G401.6 (cell line): ENCODE measurements at regions not wholly inside any gene's neighbourhood (a gene's known extent, or its start where the extent isn't known, plus 50 kb on each side); places are given as distances from the start of the nearest gene placed in this dataset.

ENCODE experiments used
- FAIRE-seq: peaks from 2 replicates; lab custom pipeline; 2012; peaks lifted over from hg19 to GRCh38; lab: Jason Lieb, UNC

DNA sequence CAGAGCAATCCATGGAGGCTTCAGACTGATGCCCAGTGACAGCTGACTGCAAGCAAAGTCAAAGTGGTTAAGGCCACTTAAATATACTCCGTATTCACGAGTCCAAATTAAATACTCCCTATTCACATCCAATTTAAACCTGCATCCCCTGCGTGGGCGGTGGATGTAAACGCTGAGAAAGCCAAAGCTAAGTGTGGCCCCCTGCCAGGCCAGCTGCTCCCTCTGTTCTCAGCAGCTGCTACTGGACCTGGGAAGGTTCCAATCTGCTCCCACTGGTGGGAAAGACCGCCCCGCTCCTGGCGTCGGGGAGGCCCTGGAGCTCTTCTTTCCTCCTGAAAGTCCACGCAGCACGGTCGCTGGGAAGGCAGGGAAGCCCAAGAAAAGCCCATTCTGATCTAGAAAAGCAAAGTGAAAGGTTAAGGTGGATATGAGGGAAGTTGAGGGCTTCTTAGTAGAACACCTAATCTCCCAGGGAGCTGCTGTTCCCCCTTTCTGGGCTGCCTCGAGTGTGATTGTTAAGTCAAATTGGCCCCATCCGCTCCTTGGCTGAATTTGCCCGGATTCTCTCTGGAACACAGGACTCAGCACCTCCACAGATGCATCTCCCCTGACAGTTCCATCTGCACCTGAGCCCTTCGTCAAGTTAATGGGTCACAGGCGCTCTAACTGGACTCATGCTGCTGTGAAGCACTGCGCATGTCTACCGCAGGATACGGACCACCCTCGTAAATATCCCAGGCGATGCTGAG, 205.5 kb downstream of the USP12 start:
- no peak for FAIRE-seq

DNA sequence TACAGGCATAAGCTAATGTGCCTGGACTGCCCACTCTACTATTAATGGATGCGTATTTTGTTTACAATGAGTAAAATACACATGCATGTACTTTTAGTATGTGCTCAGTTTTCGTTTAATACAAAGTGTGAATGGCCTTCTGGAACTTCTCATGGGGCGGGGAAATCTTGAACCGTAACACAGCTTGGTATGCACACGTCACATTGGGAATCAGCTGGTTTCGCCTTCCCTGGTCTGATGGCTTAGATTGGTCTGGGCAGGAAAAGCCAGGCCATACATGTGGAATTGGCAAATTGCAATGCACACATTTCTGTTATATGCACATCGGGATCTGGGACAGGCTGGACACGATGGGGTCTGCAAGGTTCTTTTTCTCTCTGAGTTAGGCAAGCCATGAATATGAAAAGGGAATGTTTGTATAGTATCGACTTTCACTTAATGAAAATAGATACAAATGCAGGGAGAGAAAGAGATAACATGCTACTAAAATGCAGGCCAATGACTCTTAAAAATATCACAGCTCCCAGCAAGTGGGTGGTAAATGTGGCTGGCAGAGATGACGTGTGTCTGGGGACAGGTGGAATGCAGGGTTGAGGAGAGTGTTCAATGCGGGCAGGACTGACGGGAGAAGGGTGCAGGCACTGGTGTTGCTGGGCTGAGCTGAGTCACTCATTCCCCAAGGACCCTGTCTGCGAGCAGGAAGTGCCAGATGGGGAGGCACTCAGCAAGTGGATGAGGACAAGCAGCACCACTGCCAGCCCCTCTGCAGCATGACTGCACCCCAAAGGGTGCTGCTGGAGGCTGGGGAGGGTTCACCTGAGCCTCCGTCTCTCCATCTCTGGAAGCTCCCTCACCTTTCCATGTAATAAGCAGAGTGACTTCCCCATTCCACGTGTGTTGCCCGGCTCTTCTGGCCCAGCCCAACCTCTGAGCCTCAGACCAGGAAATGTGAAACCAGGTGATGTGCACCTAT, 204.0 kb upstream of the GPR12 start:
- no peak for FAIRE-seq

DNA sequence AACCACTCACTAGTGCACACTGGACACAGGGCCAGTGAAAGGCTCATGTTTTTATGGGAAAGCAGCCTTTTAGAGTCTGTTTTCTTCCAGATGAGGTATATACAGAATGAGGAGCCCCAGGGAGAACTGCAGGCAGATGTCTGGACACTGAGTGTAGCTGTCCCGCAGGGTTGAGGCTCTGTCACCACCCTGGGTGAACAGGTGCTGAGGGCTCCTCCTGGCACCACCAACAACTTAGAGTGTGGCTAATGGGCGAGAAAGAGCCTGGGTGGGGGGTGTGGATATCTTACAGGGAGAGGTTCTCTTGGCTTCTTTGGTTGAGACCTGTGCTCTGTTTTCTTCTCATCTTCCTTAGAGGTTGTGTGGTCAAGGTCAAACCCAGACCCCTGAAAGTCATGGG, 202.1 kb upstream of the GPR12 start:
- no peak for FAIRE-seq

DNA sequence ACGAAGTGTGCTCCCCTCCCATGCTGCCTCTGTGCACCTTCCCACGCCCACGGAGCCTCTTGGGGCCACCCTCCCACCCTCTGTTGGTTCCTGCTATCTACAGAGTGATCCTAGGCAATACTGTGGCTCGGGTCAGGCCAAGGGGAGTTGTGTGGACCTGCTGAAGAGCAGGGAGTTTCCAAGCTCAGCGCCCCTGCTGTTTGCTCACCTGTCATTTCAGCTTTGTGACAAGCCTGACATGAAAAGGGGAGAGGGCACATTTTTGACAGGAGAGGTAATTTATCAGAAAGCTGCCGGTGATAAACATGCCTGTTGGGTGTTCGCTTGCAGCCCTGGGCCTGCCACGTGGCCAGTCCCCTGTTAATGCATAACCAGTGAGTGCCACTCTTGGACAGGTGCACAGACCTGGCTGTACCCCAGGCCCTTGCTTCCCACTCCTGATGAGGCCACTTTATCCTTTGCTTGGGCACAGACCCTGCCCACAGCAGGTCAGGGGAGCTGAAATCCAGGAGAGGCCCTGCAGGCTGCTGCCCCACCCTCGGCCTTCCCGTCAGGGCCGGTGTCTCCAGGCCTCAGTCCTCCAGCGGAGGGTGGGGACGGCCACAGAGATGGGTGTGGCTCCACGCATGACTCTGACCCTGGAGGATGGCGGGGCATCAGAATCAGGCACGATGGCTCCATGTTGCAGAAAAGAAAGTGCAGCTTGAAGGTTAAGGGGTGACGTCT, 201.5 kb upstream of the GPR12 start:
- FAIRE-seq, result no peak

- FAIRE-seq, result no peak
Measured at GRCh38 chr13:26957182-26957581, 196.6 kb upstream of the GPR12 start.

- FAIRE-seq, result no peak
Measured at GRCh38 chr13:26956522-26957142, 196.0 kb upstream of the GPR12 start.

- no peak for FAIRE-seq
Measured at GRCh38 chr13:26954976-26955375, 194.4 kb upstream of the GPR12 start.

- FAIRE-seq, result no peak
Measured at GRCh38 chr13:26953291-26953690, 192.7 kb upstream of the GPR12 start.

GRCh38 chr13:26952551-26953143, 192.1 kb upstream of the GPR12 start:
- no peak for FAIRE-seq

GRCh38 chr13:26951581-26952177, 191.1 kb upstream of the GPR12 start:
- no peak for FAIRE-seq

DNA sequence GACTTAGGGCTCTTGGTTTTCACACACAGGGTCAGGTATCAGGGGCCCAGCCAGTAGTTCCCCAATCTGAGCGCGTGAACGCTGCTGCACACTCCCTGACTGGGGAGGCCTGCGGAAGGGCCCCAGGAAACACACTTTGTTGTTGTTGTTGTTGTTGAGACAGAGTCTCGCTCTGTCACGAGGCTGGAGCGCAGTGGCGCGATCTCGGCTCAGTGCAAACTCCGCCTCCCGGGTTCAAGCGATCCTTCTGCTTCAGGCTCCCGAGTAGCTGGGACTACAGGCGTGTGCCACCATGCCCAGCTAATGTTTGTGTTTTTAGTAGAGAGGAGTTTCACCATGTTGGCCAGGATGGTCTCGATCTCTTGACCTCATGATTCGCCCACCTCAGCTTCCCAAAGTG, 190.4 kb upstream of the GPR12 start:
- no peak for FAIRE-seq

GRCh38 chr13:26950546-26950945, 190.0 kb upstream of the GPR12 start:
- FAIRE-seq, result no peak

DNA sequence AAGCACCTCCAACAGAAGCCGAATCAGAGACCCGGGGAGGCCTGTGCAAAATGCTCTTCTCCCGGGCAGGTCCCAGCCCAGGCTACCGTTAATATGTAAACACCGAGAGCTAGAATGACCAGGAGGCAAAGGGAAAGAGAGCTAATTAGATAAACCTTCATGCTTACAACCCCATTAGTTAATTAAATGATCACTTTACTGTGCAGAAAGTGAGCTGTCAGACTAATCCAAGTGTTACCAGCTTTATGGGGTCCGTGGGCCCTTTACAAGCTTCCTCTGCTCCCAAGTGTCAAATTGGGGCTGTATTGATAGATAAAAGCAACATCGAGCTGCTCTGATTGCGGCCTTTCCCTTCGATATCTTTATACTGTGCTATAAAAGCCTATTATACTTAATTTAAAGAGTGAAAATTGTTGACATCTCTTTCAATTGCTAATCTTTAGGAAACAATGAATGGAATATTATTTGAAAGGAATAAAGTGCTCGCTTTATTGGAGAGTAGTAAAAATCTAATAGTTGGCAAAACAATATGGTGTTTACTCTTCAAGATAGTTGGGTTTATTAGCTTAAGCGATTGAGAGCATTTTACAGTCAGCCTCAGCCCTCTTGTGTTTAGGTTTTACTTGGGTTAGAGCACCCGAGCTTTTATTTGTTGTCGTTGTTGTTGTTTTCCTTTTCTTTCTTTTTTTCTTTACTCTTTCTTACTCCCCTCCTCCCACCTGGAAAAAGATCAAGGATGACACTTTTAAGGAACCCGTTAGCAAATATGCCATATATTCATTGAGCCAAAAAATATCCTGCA, 189.3 kb upstream of the GPR12 start:
- FAIRE-seq, result no peak

DNA sequence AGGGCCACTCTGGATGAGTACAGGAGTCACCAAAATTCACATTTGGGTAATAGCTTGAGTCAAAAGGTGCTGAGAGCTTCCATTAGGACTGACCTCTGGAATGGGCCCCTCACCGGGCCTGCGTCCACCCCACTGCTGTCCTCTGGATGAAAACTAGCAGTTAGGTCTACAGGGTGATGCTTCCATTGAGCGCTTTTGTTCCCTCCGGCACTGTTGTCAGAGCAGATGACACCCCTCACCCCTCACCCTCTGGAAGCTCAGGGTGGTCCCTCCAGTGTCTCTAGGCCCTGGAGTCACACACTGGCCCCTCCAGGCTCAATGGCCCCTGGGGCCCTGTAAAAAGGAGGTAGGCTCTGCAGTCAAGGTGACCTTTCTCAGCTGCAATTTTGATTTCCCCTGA, 187.8 kb upstream of the GPR12 start:
- FAIRE-seq, result no peak

GRCh38 chr13:26946684-26947343, 186.2 kb upstream of the GPR12 start:
- FAIRE-seq, result no peak

GRCh38 chr13:26943748-26944147, 183.2 kb upstream of the GPR12 start:
- FAIRE-seq, result no peak

DNA sequence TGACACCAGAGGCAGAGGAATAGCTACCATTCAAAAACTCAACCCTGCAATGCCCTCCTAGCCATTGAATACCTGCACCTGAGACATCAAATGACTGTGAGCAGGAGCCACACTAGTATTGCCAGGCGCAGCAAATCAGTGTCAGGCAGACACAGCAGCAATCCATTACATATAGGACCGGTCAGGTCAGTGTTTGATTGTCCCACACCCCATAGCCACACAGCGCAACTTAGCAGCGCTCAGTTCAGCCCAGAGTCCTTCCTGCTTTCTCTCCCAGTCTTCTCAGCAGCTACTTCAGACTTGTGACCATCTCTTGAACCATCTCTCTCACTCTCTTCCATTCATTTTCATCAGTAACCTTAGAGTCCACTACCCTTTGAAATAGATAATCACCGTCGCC, 181.6 kb upstream of the GPR12 start:
- FAIRE-seq, result no peak

DNA sequence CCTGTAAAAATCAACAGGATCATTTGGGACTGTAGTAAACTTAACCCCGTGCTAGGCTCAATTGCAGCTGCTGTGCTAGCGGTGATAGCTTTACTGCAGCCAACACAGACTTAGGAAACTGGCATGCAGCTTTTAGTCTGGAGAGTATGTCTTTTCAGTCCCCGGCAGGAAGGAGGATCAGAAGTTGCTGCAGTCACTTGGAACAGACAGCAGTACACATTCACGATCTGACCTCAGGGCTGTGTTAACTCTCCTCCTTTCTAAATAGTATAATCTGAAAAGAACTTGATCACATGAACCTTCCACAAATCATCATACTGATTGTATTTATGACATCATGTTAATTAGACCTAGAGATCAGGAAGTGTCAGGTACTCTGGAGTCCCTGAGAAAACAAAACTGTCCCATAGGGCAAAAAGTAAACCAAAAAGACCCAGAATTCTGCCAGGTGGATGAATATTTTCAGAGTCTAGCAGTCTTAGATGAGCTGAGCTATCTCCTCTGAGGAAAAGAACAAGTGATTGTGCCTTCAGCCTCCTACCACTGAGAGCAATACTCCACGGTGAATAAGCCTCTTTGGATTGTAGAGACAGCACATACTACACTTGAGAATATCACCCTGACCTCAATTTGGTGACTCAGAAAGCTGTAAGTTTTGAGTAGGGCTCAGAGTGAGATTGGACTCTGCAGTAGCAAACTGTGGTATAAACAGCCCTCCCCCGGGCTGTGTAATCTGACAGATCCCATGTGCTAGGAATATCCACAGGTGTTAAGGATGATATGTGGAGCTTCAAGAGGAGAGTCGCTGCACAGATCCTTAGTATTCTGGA, 181.0 kb upstream of the GPR12 start:
- no peak for FAIRE-seq

DNA sequence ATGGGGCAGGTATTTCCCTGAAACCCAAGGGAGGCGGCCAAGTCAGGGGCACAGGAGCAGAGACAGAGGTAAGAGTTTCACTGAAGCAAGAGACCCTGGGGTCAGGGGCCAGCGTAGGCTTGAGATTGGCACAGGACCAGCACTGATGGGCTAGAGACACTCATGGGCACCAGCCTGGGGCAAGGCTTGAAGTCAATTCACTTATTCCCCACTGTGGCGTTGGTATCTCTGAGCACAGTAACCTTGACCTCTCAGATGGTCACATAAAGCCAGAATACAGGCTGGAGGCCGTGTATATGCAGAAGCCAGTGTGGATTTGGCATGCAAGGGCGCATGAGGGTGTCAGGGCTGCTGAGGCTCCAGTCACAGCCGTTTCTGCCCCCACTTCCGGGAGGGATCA, 173.5 kb upstream of the GPR12 start:
- FAIRE-seq, result no peak
